Neural progenitor cell (in vitro differentiated cells): ENCODE measurements at regions not wholly inside any gene's neighbourhood (a gene's known extent, or its start where the extent isn't known, plus 50 kb on each side); places are given as distances from the start of the nearest gene placed in this dataset.
A peak's percentile ranks its signal among the peaks of the same experiment; 100 is the strongest.
"Not testable (repeated sequence)": the region's sequence is repeated elsewhere in the genome, so short reads cannot be mapped to it uniquely, and the experiment has no call there.

Experiments used
- DNase-seq: peaks from one replicate; pipeline ENCODE4 v3.0.0-alpha.2; 2016; ENCODE audit warnings: low spot score
- H2AFZ ChIP-seq: fragments of 200-600 bp; sonication (generic); replicated peaks from 2 replicates; pipeline ENCODE4 v1.6.1; 2016; ENCODE audit warnings: antibody characterized with exemption
- H3F3A ChIP-seq: fragments of 200-600 bp; sonication (generic); 2 replicates; pipeline ENCODE4 v1.6.1; 2016; ENCODE audit warnings: antibody characterized with exemption, low read depth
- H3K27ac ChIP-seq: fragments of 200-600 bp; sonication (generic); 2 replicates; pipeline ENCODE4 v1.5.1; 2016; ENCODE audit warnings: mild to moderate bottlenecking
- H3K27me3 ChIP-seq: fragments of 200-600 bp; sonication (generic); 2 replicates; pipeline ENCODE4 v1.6.1; 2016; ENCODE audit warnings: mild to moderate bottlenecking, moderate library complexity
- H3K36me3 ChIP-seq: fragments of 200-600 bp; sonication (generic); 2 replicates; pipeline ENCODE4 v1.5.1; 2016
- H3K4me1 ChIP-seq: fragments of 200-600 bp; sonication (generic); 2 replicates; pipeline ENCODE4 v1.6.1; 2016; ENCODE audit warnings: mixed run types
- H3K4me2 ChIP-seq: fragments of 200-600 bp; sonication (generic); 2 replicates; pipeline ENCODE4 v1.6.1; 2016
- H3K4me3 ChIP-seq: fragments of 200-600 bp; sonication (generic); 2 replicates; pipeline ENCODE4 v1.5.1; 2016
- H3K79me2 ChIP-seq: fragments of 200-600 bp; sonication (generic); 2 replicates; pipeline ENCODE4 v1.6.1; 2016; ENCODE audit warnings: low read depth
- H3K9ac ChIP-seq: fragments of 200-600 bp; sonication (generic); 2 replicates; pipeline ENCODE4 v1.6.1; 2016
- H3K9me3 ChIP-seq: fragments of 200-600 bp; sonication (generic); 2 replicates; pipeline ENCODE4 v1.5.1; 2016; ENCODE audit warnings: low read depth
- H4K20me1 ChIP-seq: fragments of 200-600 bp; sonication (generic); 2 replicates; pipeline ENCODE4 v1.6.1; 2016; ENCODE audit warnings: low read depth
- H3K27ac Mint-ChIP-seq: 3 replicates; pipeline ENCODE4 v1.8.0; 2021; ENCODE audit warnings: mixed read lengths
- H3K27me3 Mint-ChIP-seq: 2 replicates; pipeline ENCODE4 v1.8.0; 2022; ENCODE audit warnings: low read depth, mild to moderate bottlenecking, inconsistent platforms, moderate library complexity, mixed read lengths; ENCODE audit not compliant: insufficient read depth
- H3K36me3 Mint-ChIP-seq: 3 replicates; pipeline ENCODE4 v1.8.0; 2021; ENCODE audit warnings: mixed read lengths
- H3K4me1 Mint-ChIP-seq: 3 replicates; pipeline ENCODE4 v1.8.0; 2021; ENCODE audit warnings: mixed read lengths
- H3K4me3 Mint-ChIP-seq: 3 replicates; pipeline ENCODE4 v1.8.0; 2021; ENCODE audit warnings: mild to moderate bottlenecking, moderate library complexity, mixed read lengths
- H3K9me3 Mint-ChIP-seq: 3 replicates; pipeline ENCODE4 v1.8.0; 2020; ENCODE audit warnings: mixed read lengths
- CTCF ChIP-seq: fragments of 200-600 bp; sonication (generic); IDR thresholded peaks from 2 replicates; pipeline ENCODE4 v1.5.1; 2017; ENCODE audit warnings: antibody characterized with exemption, mild to moderate bottlenecking
- EZH2 ChIP-seq: fragments of 200-600 bp; sonication (generic); IDR thresholded peaks from 2 replicates; pipeline ENCODE4 v1.6.1; 2017; ENCODE audit warnings: antibody characterized with exemption, mild to moderate bottlenecking, moderate library complexity
- EZH2phosphoT487 ChIP-seq: fragments of 200-600 bp; sonication (generic); IDR thresholded peaks from 2 replicates; pipeline ENCODE4 v1.6.1; 2017; ENCODE audit warnings: antibody characterized with exemption

- no peaks in the 10 kb centered on the region for H3K79me2 ChIP-seq
- H3K4me2 ChIP-seq, result no peak overlapping the region
- Mint-ChIP-seq H3K27me3 (no peaks in the 10 kb centered on the region), H3K4me3 (no peak overlapping the region), H3K36me3 (no peaks in the 10 kb centered on the region), H3K9me3 (no peaks in the 10 kb centered on the region), H3K27ac (no peak overlapping the region), H3K4me1 (no peaks in the 10 kb centered on the region)
- no peaks in the 10 kb centered on the region for H3K36me3 ChIP-seq
- peak overlapping the region; percentile 12 for H2AFZ ChIP-seq
- no peak for TF ChIP-seq CTCF
- no peak for TF ChIP-seq EZH2
- TF ChIP-seq EZH2phosphoT487, result no peak
- no peaks in the 10 kb centered on the region for H3K4me1 ChIP-seq
- H3F3A ChIP-seq, result no peaks in the 10 kb centered on the region
- no peak overlapping the region for H3K9ac ChIP-seq
- no peaks in the 10 kb centered on the region for H3K27me3 ChIP-seq
- no peaks in the 10 kb centered on the region for H3K9me3 ChIP-seq
- H3K27ac ChIP-seq, result no peak overlapping the region
- H4K20me1 ChIP-seq, result no peaks in the 10 kb centered on the region
- no peak for DNase-seq
- H3K4me3 ChIP-seq, result no peak overlapping the region
Measured at GRCh38 chr10:109308971-109309370, 614.3 kb downstream of the XPNPEP1 start.

GRCh38 chr10:109307102-109307501, 616.2 kb downstream of the XPNPEP1 start:
- H3K9me3 ChIP-seq, H3K27ac ChIP-seq, H3K4me1 Mint-ChIP-seq, H3K79me2 ChIP-seq, H2AFZ ChIP-seq, DNase-seq, H3K36me3 ChIP-seq, H4K20me1 ChIP-seq, H3K27me3 ChIP-seq, H3K4me1 ChIP-seq, H3F3A ChIP-seq, H3K9me3 Mint-ChIP-seq, H3K4me2 ChIP-seq, H3K27me3 Mint-ChIP-seq, H3K36me3 Mint-ChIP-seq, H3K9ac ChIP-seq, H3K4me3 Mint-ChIP-seq, H3K4me3 ChIP-seq, H3K27ac Mint-ChIP-seq: not testable (repeated sequence)

- H3K4me3 ChIP-seq, result no peak overlapping the region
- Mint-ChIP-seq H3K27ac (no peak overlapping the region), H3K36me3 (no peaks in the 10 kb centered on the region), H3K27me3 (no peaks in the 10 kb centered on the region), H3K9me3 (no peaks in the 10 kb centered on the region), H3K4me3 (no peak overlapping the region), H3K4me1 (no peaks in the 10 kb centered on the region)
- no peaks in the 10 kb centered on the region for H3K79me2 ChIP-seq
- TF ChIP-seq EZH2 (no peak), CTCF (no peak)
- no peaks in the 10 kb centered on the region for H3K36me3 ChIP-seq
- H4K20me1 ChIP-seq, result no peaks in the 10 kb centered on the region
- DNase-seq, result no peak
- H2AFZ ChIP-seq, result no peak overlapping the region
- H3F3A ChIP-seq, result no peaks in the 10 kb centered on the region
- H3K27me3 ChIP-seq, result no peaks in the 10 kb centered on the region
- H3K4me1 ChIP-seq, result no peaks in the 10 kb centered on the region
- no peaks in the 10 kb centered on the region for H3K9me3 ChIP-seq
- no peak overlapping the region for H3K4me2 ChIP-seq
- no peak overlapping the region for H3K9ac ChIP-seq
- H3K27ac ChIP-seq, result no peak overlapping the region
Measured at GRCh38 chr10:109306698-109307097, 616.6 kb downstream of the XPNPEP1 start.

GRCh38 chr10:109287858-109288257, 635.5 kb downstream of the XPNPEP1 start:
- no peak for TF ChIP-seq EZH2phosphoT487
- no peak for TF ChIP-seq CTCF
- TF ChIP-seq EZH2, result no peak
- no peak overlapping the region for H3K9ac ChIP-seq
- no peaks in the 10 kb centered on the region for H4K20me1 ChIP-seq
- H3K4me2 ChIP-seq, result no peak overlapping the region
- no peaks in the 10 kb centered on the region for H3K27me3 Mint-ChIP-seq
- H2AFZ ChIP-seq, result no peak overlapping the region
- H3F3A ChIP-seq, result no peaks in the 10 kb centered on the region
- H3K4me1 Mint-ChIP-seq, result peaks cover 2% of the 10 kb centered on the region
- no peaks in the 10 kb centered on the region for H3K79me2 ChIP-seq
- H3K27me3 ChIP-seq, result no peaks in the 10 kb centered on the region
- H3K36me3 ChIP-seq, result no peaks in the 10 kb centered on the region
- no peaks in the 10 kb centered on the region for H3K4me1 ChIP-seq
- no peaks in the 10 kb centered on the region for H3K36me3 Mint-ChIP-seq
- no peaks in the 10 kb centered on the region for H3K9me3 Mint-ChIP-seq
- no peak overlapping the region for H3K27ac Mint-ChIP-seq
- H3K27ac ChIP-seq, result no peak overlapping the region
- no peak overlapping the region for H3K4me3 Mint-ChIP-seq
- no peak overlapping the region for H3K4me3 ChIP-seq
- H3K9me3 ChIP-seq, result no peaks in the 10 kb centered on the region
- no peak for DNase-seq
